ENCODE measurements at regions not wholly inside any gene's neighbourhood (a gene's known extent, or its start where the extent isn't known, plus 50 kb on each side); places are given as distances from the start of the nearest gene placed in this dataset.

DNA sequence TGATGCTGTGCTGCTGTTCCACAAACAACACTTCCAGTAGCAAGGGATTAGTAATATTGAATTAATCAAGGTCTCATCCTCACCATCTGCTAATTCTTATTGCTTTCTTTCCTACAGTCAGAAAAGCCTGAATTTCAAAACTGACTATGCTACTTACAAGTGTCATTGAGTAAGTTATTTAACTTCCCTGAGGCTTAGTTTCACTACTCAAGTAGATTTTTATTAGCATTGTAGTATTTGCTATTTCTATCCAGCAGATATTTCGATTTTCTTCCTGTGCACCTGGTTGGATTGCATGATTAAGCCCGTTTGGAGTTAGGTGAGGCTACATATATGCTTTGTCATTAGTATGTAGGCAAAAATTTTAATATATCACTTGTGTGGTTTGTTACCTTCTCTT lies 591.5 kb downstream of the TRHDE start:
- no peak overlapping the region for H3K9ac ChIP-seq (ENCODE audit: low read length)
- intact Hi-C loops (cut with micrococcal nuclease), result no loop called here
- CTCF ChIA-PET, result no interaction called here
- H3K79me2 ChIP-seq (ENCODE audit: control insufficient read depth, insufficient read depth, low read length), result no peaks in the 10 kb centered on the region
- H3K4me3 ChIP-seq (ENCODE audit: control extremely low read depth in 1 of 5, extremely low read depth in 1 of 5, insufficient read depth in 1 of 5, low read depth in 2 of 5, low read length in 4 of 5), result no peak overlapping the region
- H3K4me1 Mint-ChIP-seq, result no peaks in the 10 kb centered on the region
- no peaks in the 10 kb centered on the region for H3K27me3 Mint-ChIP-seq
- H3K9me3 Mint-ChIP-seq (ENCODE audit: insufficient read depth), result no peaks in the 10 kb centered on the region
- H4K20me1 ChIP-seq (ENCODE audit: control insufficient read depth, insufficient read depth, low read length, poor library complexity, severe bottlenecking), result no peaks in the 10 kb centered on the region
- no peak overlapping the region for H3K4me3 Mint-ChIP-seq
- H2AFZ ChIP-seq (ENCODE audit: insufficient read depth, low read depth, low read length, poor library complexity, severe bottlenecking), result no peak overlapping the region
- DNase-seq, result no peak
- no peak overlapping the region for H3K4me2 ChIP-seq (replicated peaks; ENCODE audit: low read depth, low read length, poor library complexity, severe bottlenecking)
- no peaks in the 10 kb centered on the region for H3K27me3 ChIP-seq (replicated peaks in 1 of 4; ENCODE audit: control extremely low read depth in 1 of 4, control insufficient read depth in 3 of 4, insufficient read depth in 4 of 4, low read length in 3 of 4)
- no peaks in the 10 kb centered on the region for H3K9me3 ChIP-seq (ENCODE audit: control extremely low read depth in 1 of 3, control insufficient read depth in 2 of 3, insufficient read depth in 1 of 3, low read length in 2 of 3)
- no peak overlapping the region for H3K27ac Mint-ChIP-seq
- no peak for ATAC-seq (ENCODE audit: low read depth)
- no peak overlapping the region for H3K27ac ChIP-seq (ENCODE audit: low read length in 2 of 2)
- POLR2A ChIA-PET, result no interaction called here
- no peak for TF ChIP-seq EZH2 (IDR thresholded peaks at IDR 0.05; ENCODE audit: borderline replicate concordance, insufficient read depth, low read depth, low read length, poor library complexity, severe bottlenecking)
- TF ChIP-seq, protein P1, sequence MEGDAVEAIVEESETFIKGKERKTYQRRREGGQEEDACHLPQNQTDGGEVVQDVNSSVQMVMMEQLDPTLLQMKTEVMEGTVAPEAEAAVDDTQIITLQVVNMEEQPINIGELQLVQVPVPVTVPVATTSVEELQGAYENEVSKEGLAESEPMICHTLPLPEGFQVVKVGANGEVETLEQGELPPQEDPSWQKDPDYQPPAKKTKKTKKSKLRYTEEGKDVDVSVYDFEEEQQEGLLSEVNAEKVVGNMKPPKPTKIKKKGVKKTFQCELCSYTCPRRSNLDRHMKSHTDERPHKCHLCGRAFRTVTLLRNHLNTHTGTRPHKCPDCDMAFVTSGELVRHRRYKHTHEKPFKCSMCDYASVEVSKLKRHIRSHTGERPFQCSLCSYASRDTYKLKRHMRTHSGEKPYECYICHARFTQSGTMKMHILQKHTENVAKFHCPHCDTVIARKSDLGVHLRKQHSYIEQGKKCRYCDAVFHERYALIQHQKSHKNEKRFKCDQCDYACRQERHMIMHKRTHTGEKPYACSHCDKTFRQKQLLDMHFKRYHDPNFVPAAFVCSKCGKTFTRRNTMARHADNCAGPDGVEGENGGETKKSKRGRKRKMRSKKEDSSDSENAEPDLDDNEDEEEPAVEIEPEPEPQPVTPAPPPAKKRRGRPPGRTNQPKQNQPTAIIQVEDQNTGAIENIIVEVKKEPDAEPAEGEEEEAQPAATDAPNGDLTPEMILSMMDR (IDR thresholded peaks at IDR 0.05), result no peak
- no peaks in the 10 kb centered on the region for H3K4me1 ChIP-seq (ENCODE audit: control insufficient read depth in 2 of 2, insufficient read depth in 2 of 2, low read length in 2 of 2)
- no CpG with 5 or more reads among the region's 2 CpGs for WGBS (ENCODE audit: insufficient coverage)
- no peaks in the 10 kb centered on the region for H3K36me3 ChIP-seq (replicated peaks in 1 of 2; ENCODE audit: control extremely low read depth in 1 of 2, control insufficient read depth in 1 of 2, extremely low read depth in 1 of 2, insufficient read depth in 2 of 2, low read length in 1 of 2)

DNA sequence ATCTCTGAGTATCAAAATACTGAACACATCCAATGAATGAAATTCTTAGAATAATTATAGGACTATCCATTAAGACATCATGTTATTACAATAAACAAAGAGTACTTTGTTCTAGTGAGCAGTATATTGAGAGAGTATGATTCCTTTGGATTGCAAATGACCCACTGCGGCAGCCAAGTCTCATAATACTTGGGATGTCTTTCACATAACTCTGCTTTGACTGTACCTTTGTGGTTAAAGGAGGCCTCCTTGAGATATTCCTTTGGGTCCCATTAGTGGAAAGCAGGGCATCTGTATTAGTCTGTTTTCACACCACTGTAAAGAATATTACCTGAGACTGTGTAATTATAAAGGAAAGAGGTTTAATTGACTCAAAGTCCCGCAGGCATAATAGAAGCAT lies 593.8 kb downstream of the TRHDE start:
- Mint-ChIP-seq H3K4me1 (no peaks in the 10 kb centered on the region), H3K27me3 (no peaks in the 10 kb centered on the region), H3K27ac (no peak overlapping the region), H3K9me3 (ENCODE audit: insufficient read depth) (no peaks in the 10 kb centered on the region), H3K4me3 (no peak overlapping the region)
- no peaks in the 10 kb centered on the region for H3K36me3 ChIP-seq (replicated peaks in 1 of 2; ENCODE audit: control extremely low read depth in 1 of 2, control insufficient read depth in 1 of 2, extremely low read depth in 1 of 2, insufficient read depth in 2 of 2, low read length in 1 of 2)
- WGBS (ENCODE audit: insufficient coverage), result 100% methylated on average over 1 of the region's 2 CpGs
- ATAC-seq (ENCODE audit: low read depth) (no peak), DNase-seq (no peak)
- H3K9me3 ChIP-seq (ENCODE audit: control extremely low read depth in 1 of 3, control insufficient read depth in 2 of 3, insufficient read depth in 1 of 3, low read length in 2 of 3), result no peaks in the 10 kb centered on the region
- intact Hi-C loops (cut with micrococcal nuclease), result no loop called here
- H3K79me2 ChIP-seq (ENCODE audit: control insufficient read depth, insufficient read depth, low read length), result no peaks in the 10 kb centered on the region
- no peaks in the 10 kb centered on the region for H4K20me1 ChIP-seq (ENCODE audit: control insufficient read depth, insufficient read depth, low read length, poor library complexity, severe bottlenecking)
- H3K9ac ChIP-seq (ENCODE audit: low read length), result no peak overlapping the region
- H3K27me3 ChIP-seq (replicated peaks in 1 of 4; ENCODE audit: control extremely low read depth in 1 of 4, control insufficient read depth in 3 of 4, insufficient read depth in 4 of 4, low read length in 3 of 4), result no peaks in the 10 kb centered on the region
- TF ChIP-seq, protein P1 (IDR thresholded peaks at IDR 0.05), result no peak
- no peak for TF ChIP-seq EZH2 (IDR thresholded peaks at IDR 0.05; ENCODE audit: borderline replicate concordance, insufficient read depth, low read depth, low read length, poor library complexity, severe bottlenecking)
- no peaks in the 10 kb centered on the region for H3K4me1 ChIP-seq (ENCODE audit: control insufficient read depth in 2 of 2, insufficient read depth in 2 of 2, low read length in 2 of 2)
- H2AFZ ChIP-seq (ENCODE audit: insufficient read depth, low read depth, low read length, poor library complexity, severe bottlenecking), result no peak overlapping the region
- POLR2A ChIA-PET, result no interaction called here
- no peak overlapping the region for H3K4me3 ChIP-seq (ENCODE audit: control extremely low read depth in 1 of 5, extremely low read depth in 1 of 5, insufficient read depth in 1 of 5, low read depth in 2 of 5, low read length in 4 of 5)
- CTCF ChIA-PET, result no interaction called here
- no peak overlapping the region for H3K4me2 ChIP-seq (replicated peaks; ENCODE audit: low read depth, low read length, poor library complexity, severe bottlenecking)
- no peak overlapping the region for H3K27ac ChIP-seq (ENCODE audit: low read length in 2 of 2)

Data from B cell (primary cell).